HG02759 (cell line): ENCODE measurements at regions not wholly inside any gene's neighbourhood (a gene's known extent, or its start where the extent isn't known, plus 50 kb on each side); places are given as distances from the start of the nearest gene placed in this dataset.

Experiments used
- ATAC-seq: cut with Tn5 transposase; IDR thresholded peaks from one replicate; pipeline ENCODE4 v1.9.1; 2021; ENCODE audit warnings: mild to moderate bottlenecking, moderate library complexity; ENCODE audit not compliant: unreplicated experiment

- no peak for ATAC-seq
These were observed 217.0 kb downstream of the OSR1 start for GRCh38 chr2:19141234-19142004.

DNA sequence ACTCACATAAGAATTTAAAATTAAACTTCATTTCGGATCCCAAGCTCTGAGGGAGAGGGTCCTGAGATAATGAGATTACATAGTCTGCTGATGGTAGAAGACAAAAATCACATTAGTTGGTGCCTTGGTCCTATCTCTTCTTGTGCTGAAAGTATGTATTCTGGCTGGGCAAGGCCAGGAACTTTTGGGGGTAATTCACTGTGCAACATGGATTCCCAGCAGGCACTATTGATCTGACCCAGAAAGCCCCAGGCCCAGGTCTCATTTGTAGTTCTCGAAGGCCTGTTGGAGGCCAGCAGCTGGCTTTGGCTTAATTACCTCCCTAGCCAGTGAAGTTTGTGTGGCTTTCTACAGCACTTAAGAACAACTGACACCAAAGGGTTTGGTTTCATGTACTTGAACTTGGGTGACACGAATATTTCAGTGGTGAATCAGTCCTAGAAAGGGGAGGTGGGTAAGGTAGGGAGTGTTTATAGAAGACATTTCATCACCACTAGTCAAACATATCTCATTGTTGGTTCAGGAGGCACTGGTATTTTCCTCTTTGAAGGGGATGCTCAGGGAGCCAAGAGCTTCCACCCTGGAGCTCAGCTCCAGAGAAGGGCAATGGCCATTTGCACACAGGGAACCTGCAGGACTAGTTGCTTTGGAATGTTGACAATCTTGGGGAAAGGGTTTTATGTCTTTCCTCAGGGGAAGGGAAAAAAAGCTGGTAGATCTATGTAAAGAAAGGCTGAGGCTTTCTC lies 217.8 kb downstream of the OSR1 start:
- ATAC-seq, result no peak

- no peak for ATAC-seq
These were observed 219.0 kb downstream of the OSR1 start for GRCh38 chr2:19139386-19139785.

- no peak for ATAC-seq
These were observed 220.1 kb downstream of the OSR1 start for GRCh38 chr2:19138264-19138825.

- no peak for ATAC-seq
These were observed 221.0 kb downstream of the OSR1 start for GRCh38 chr2:19137433-19137832.

- no peak for ATAC-seq
These were observed 225.5 kb downstream of the OSR1 start for GRCh38 chr2:19132967-19133366.

GRCh38 chr2:19131871-19132270 lies 226.6 kb downstream of the OSR1 start:
- no peak for ATAC-seq

- ATAC-seq, result no peak
These were observed 230.3 kb downstream of the OSR1 start for GRCh38 chr2:19128148-19128547.

- ATAC-seq, result no peak
These were observed 230.8 kb downstream of the OSR1 start for GRCh38 chr2:19127616-19128015.

GRCh38 chr2:19125901-19126680 lies 232.3 kb downstream of the OSR1 start:
- ATAC-seq, result no peak

- no peak for ATAC-seq
These were observed 234.3 kb downstream of the OSR1 start for GRCh38 chr2:19124135-19124534.

GRCh38 chr2:19123556-19123955 lies 234.9 kb downstream of the OSR1 start:
- no peak for ATAC-seq

- no peak for ATAC-seq
These were observed 236.2 kb downstream of the OSR1 start for GRCh38 chr2:19122220-19122619.

- no peak for ATAC-seq
These were observed 237.3 kb downstream of the OSR1 start for GRCh38 chr2:19120941-19121750.

- no peak for ATAC-seq
These were observed 238.2 kb downstream of the OSR1 start for GRCh38 chr2:19120181-19120580.

- no peak for ATAC-seq
These were observed 239.0 kb downstream of the OSR1 start for GRCh38 chr2:19119326-19120001.

DNA sequence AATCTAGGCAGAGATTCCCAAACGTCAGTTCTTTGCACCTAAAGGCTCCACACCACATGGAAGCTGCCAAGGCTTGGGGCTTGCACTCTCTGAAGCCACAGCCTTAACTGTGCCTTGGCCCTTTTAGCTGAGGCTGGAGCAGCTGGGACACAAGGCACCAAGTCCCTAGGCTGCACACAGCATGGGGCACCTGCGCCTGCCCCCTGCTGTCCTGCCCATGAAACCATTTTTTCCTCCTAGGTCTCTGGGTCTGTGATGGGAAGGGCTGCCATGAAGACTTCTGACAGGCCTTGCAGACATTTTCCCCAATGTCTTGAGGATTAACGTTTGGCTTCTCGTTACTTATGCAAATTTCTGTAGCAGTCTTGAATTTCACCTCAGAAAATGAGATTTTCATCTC lies 241.5 kb downstream of the OSR1 start:
- ATAC-seq, result no peak

DNA sequence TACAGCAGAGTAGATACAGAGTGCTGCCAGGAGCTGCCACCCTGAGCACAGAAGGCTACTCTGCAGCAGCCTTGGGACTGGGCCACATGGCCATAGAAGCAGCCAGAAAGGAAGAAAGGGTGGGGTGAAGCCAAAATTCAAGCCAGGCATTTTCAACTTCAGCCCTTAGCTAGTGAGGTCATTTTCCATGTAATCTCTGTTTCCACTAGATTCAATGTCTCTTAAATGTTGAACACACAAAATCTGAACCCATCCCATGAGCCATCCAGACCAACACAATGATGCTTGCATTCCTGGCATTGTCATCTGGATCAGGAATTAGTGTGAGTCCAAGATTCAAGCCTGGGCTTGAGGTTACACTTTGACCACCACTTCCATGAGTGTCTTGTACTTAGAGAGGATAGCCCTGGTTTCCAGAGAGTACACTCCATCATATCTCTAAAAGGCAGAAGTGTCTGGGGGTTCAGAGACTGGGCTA lies 243.6 kb downstream of the OSR1 start:
- no peak for ATAC-seq

GRCh38 chr2:19114126-19114525 lies 244.3 kb downstream of the OSR1 start:
- ATAC-seq, result no peak

DNA sequence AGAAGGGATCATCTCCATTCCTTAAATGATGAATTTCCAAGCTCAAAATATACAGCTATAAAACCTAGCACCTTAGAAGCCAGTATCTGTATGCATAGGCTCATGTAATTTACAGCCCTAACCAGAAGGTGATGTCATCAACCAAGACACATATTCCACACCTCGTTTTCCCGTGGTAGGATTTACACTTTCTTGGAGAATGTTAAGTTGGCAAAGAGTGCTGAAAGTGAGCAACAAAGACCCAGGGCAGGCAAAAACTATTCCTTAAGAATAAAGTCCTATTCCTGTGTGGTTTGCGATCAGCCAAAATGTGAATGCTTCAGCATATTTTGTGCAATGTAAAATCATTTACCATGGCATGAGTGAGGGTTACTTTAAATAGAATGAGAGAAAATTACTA lies 247.1 kb downstream of the OSR1 start:
- no peak for ATAC-seq
